Activated T-cell treated with anti-CD3 and anti-CD28 coated beads, Interleukin-2, amount 50 U/mL, for 24 hours (primary cell): ENCODE measurements at regions not wholly inside any gene's neighbourhood (a gene's known extent, or its start where the extent isn't known, plus 50 kb on each side); places are given as distances from the start of the nearest gene placed in this dataset.
"Not testable (repeated sequence)": the region's sequence is repeated elsewhere in the genome, so short reads cannot be mapped to it uniquely, and the experiment has no call there.

Experiments
- DNase-seq: peaks from one replicate; pipeline ENCODE4 v3.0.0-alpha.2; 2020
- H3K27ac Mint-ChIP-seq: 2 replicates; pipeline ENCODE4 v1.8.0; 2020; ENCODE audit warnings: mild to moderate bottlenecking, mixed read lengths
- H3K27me3 Mint-ChIP-seq: 2 replicates; pipeline ENCODE4 v1.8.0; 2020; ENCODE audit warnings: mixed read lengths
- H3K36me3 Mint-ChIP-seq: 2 replicates; pipeline ENCODE4 v1.8.0; 2020; ENCODE audit warnings: low read depth, mixed read lengths
- H3K4me1 Mint-ChIP-seq: 2 replicates; pipeline ENCODE4 v1.8.0; 2020; ENCODE audit warnings: low read depth, mixed read lengths
- H3K4me3 Mint-ChIP-seq: 2 replicates; pipeline ENCODE4 v1.8.0; 2020; ENCODE audit warnings: mild to moderate bottlenecking, moderate library complexity, mixed read lengths
- H3K9me3 Mint-ChIP-seq: 2 replicates; pipeline ENCODE4 v1.8.0; 2020; ENCODE audit warnings: mixed read lengths

- H3K36me3 Mint-ChIP-seq, H3K4me3 Mint-ChIP-seq, H3K27me3 Mint-ChIP-seq, DNase-seq, H3K27ac Mint-ChIP-seq, H3K4me1 Mint-ChIP-seq, H3K9me3 Mint-ChIP-seq: not testable (repeated sequence)
These were observed 170.7 kb downstream of the UNC5CL start for GRCh38 chr6:40868089-40868865.

GRCh38 chr6:40867527-40867926 is 171.5 kb downstream of the UNC5CL start:
- H3K4me3 Mint-ChIP-seq, H3K9me3 Mint-ChIP-seq, H3K27ac Mint-ChIP-seq, H3K27me3 Mint-ChIP-seq, DNase-seq, H3K36me3 Mint-ChIP-seq, H3K4me1 Mint-ChIP-seq: not testable (repeated sequence)

GRCh38 chr6:40865259-40865658 is 173.8 kb downstream of the UNC5CL start:
- not testable (repeated sequence) for H3K9me3 Mint-ChIP-seq, H3K27me3 Mint-ChIP-seq

GRCh38 chr6:40860443-40860842 is 178.6 kb downstream of the UNC5CL start:
- no peak overlapping the region for H3K4me3 Mint-ChIP-seq
- no peaks in the 10 kb centered on the region for H3K36me3 Mint-ChIP-seq
- H3K9me3 Mint-ChIP-seq: no peaks in the 10 kb centered on the region
- DNase-seq: no peak
- H3K27me3 Mint-ChIP-seq: peaks cover under 1% of the 10 kb centered on the region
- H3K4me1 Mint-ChIP-seq: no peaks in the 10 kb centered on the region
- H3K27ac Mint-ChIP-seq: no peak overlapping the region

More at GRCh38 chr6:40865259-40865658, 173.8 kb downstream of the UNC5CL start:
- not testable (repeated sequence) for H3K4me3 Mint-ChIP-seq, H3K36me3 Mint-ChIP-seq, DNase-seq, H3K4me1 Mint-ChIP-seq, H3K27ac Mint-ChIP-seq

GRCh38 chr6:40856271-40856670 is 182.8 kb downstream of the UNC5CL start:
- no peak for DNase-seq
- H3K36me3 Mint-ChIP-seq: no peaks in the 10 kb centered on the region
- H3K9me3 Mint-ChIP-seq: no peaks in the 10 kb centered on the region
- H3K4me3 Mint-ChIP-seq: no peak overlapping the region
- H3K4me1 Mint-ChIP-seq: peaks cover 3% of the 10 kb centered on the region
- H3K27me3 Mint-ChIP-seq: peaks cover 2% of the 10 kb centered on the region
- H3K27ac Mint-ChIP-seq: no peak overlapping the region

GRCh38 chr6:40855168-40855880 is 183.7 kb downstream of the UNC5CL start:
- Mint-ChIP-seq H3K4me3 (no peak overlapping the region), H3K27ac (no peak overlapping the region), H3K27me3 (peaks cover 2% of the 10 kb centered on the region), H3K9me3 (no peaks in the 10 kb centered on the region), H3K36me3 (no peaks in the 10 kb centered on the region), H3K4me1 (peaks cover 3% of the 10 kb centered on the region)
- no peak for DNase-seq

GRCh38 chr6:40854592-40854991 is 184.4 kb downstream of the UNC5CL start:
- H3K36me3 Mint-ChIP-seq: no peaks in the 10 kb centered on the region

GRCh38 chr6:40852779-40853373 is 186.1 kb downstream of the UNC5CL start:
- H3K36me3 Mint-ChIP-seq: no peaks in the 10 kb centered on the region
- H3K4me3 Mint-ChIP-seq: no peak overlapping the region
- no peaks in the 10 kb centered on the region for H3K9me3 Mint-ChIP-seq
- no peak overlapping the region for H3K27ac Mint-ChIP-seq
- peaks cover 7% of the 10 kb centered on the region for H3K27me3 Mint-ChIP-seq
- DNase-seq: no peak
- peaks cover 3% of the 10 kb centered on the region for H3K4me1 Mint-ChIP-seq

More at GRCh38 chr6:40854592-40854991, 184.4 kb downstream of the UNC5CL start:
- Mint-ChIP-seq H3K4me3 (no peak overlapping the region), H3K27me3 (peaks cover 4% of the 10 kb centered on the region), H3K4me1 (peaks cover 3% of the 10 kb centered on the region), H3K9me3 (no peaks in the 10 kb centered on the region), H3K27ac (no peak overlapping the region)
- no peak for DNase-seq

- Mint-ChIP-seq H3K27ac (no peak overlapping the region), H3K36me3 (no peaks in the 10 kb centered on the region), H3K4me1 (peaks cover 3% of the 10 kb centered on the region), H3K4me3 (no peak overlapping the region), H3K9me3 (no peaks in the 10 kb centered on the region), H3K27me3 (peaks cover 23% of the 10 kb centered on the region)
- DNase-seq: no peak
These were observed 189.5 kb downstream of the UNC5CL start for GRCh38 chr6:40849546-40849945.

- no peak for DNase-seq
- Mint-ChIP-seq H3K36me3 (no peaks in the 10 kb centered on the region), H3K27ac (no peak overlapping the region), H3K4me1 (peaks cover 3% of the 10 kb centered on the region), H3K9me3 (no peaks in the 10 kb centered on the region), H3K4me3 (no peak overlapping the region), H3K27me3 (peaks cover 24% of the 10 kb centered on the region)
These were observed 190.0 kb downstream of the UNC5CL start for GRCh38 chr6:40848868-40849514.

GRCh38 chr6:40848038-40848437 is 191.0 kb downstream of the UNC5CL start:
- H3K4me3 Mint-ChIP-seq: no peak overlapping the region
- H3K4me1 Mint-ChIP-seq: peaks cover 3% of the 10 kb centered on the region
- DNase-seq: no peak
- no peaks in the 10 kb centered on the region for H3K9me3 Mint-ChIP-seq
- no peak overlapping the region for H3K27ac Mint-ChIP-seq
- H3K27me3 Mint-ChIP-seq: peaks cover 32% of the 10 kb centered on the region
- H3K36me3 Mint-ChIP-seq: no peaks in the 10 kb centered on the region

- Mint-ChIP-seq H3K27me3 (peaks cover 40% of the 10 kb centered on the region), H3K36me3 (no peaks in the 10 kb centered on the region), H3K4me1 (no peaks in the 10 kb centered on the region), H3K27ac (no peak overlapping the region), H3K9me3 (no peaks in the 10 kb centered on the region), H3K4me3 (no peak overlapping the region)
- DNase-seq: no peak
These were observed 193.5 kb downstream of the UNC5CL start for GRCh38 chr6:40845553-40845952.

- Mint-ChIP-seq H3K4me1 (no peaks in the 10 kb centered on the region), H3K9me3 (no peaks in the 10 kb centered on the region), H3K36me3 (no peaks in the 10 kb centered on the region), H3K4me3 (no peak overlapping the region), H3K27ac (no peak overlapping the region), H3K27me3 (peaks cover 40% of the 10 kb centered on the region)
- DNase-seq: no peak
These were observed 194.8 kb downstream of the UNC5CL start for GRCh38 chr6:40844246-40844645.

GRCh38 chr6:40841721-40842120 is 197.3 kb downstream of the UNC5CL start:
- Mint-ChIP-seq H3K4me1 (no peaks in the 10 kb centered on the region), H3K9me3 (no peaks in the 10 kb centered on the region), H3K27me3 (peaks cover 36% of the 10 kb centered on the region), H3K36me3 (no peaks in the 10 kb centered on the region), H3K27ac (no peak overlapping the region), H3K4me3 (no peak overlapping the region)
- no peak for DNase-seq
